Peyer's patch (tissue), 4 donors: ENCODE measurements at regions not wholly inside any gene's neighbourhood (a gene's known extent, or its start where the extent isn't known, plus 50 kb on each side); places are given as distances from the start of the nearest gene placed in this dataset.

Experiments
- DNase-seq, 3 donors: peaks; one replicate each; pipeline ENCODE4 v3.0.0-alpha.2; 2017 to 2019
- H3K27ac ChIP-seq, 4 donors: fragments of 200-600 bp; sonication (generic); one replicate each; pipeline ENCODE4 v1.5.1; 2016 to 2019
- H3K27me3 ChIP-seq, 2 donors: fragments of 200-600 bp; sonication (generic); one replicate each; pipeline ENCODE4 v1.5.1; 2019
- H3K36me3 ChIP-seq, 3 donors: fragments of 200-600 bp; sonication (generic); one replicate each; pipeline ENCODE4 v1.5.1; 2016 to 2019
- H3K4me1 ChIP-seq, 4 donors: fragments of 200-600 bp; sonication (generic); one replicate each; pipeline ENCODE4 v1.5.1; 2016 to 2019
- H3K4me3 ChIP-seq, 4 donors: fragments of 200-600 bp; sonication (generic); 1 replicate in 3 of 4; 2 replicates in 1 of 4; pipeline ENCODE4 v1.5.1; 2016 to 2019; ENCODE audit warnings: mild to moderate bottlenecking in 1 of 4
- H3K9me3 ChIP-seq, 4 donors: fragments of 200-600 bp; sonication (generic); one replicate each; pipeline ENCODE4 v1.5.1; 2016 to 2019; ENCODE audit warnings: mild to moderate bottlenecking in 1 of 4
- CTCF ChIP-seq, 6 experiments: fragments of 450-650 bp in 4 of 6; fragments of 200-600 bp in 2 of 6; sonication (generic) in 1 of 6; IDR thresholded peaks; one replicate each; pipeline ENCODE4 v1.5.1; 2017 to 2019; ENCODE audit warnings: antibody characterized with exemption in 6 of 6, mild to moderate bottlenecking in 3 of 6, moderate library complexity in 1 of 6
- POLR2A ChIP-seq, 2 donors: fragments of 450-650 bp; IDR thresholded peaks; one replicate each; pipeline ENCODE4 v1.5.1; 2017; ENCODE audit warnings: antibody characterized with exemption in 2 of 2, mild to moderate bottlenecking in 2 of 2, moderate library complexity in 2 of 2

- DNase-seq = peak in 1 of 3 donors; percentile 16
- TF ChIP-seq POLR2A (IDR thresholded peaks at IDR 0.05) = no peak
- TF ChIP-seq CTCF (IDR thresholded peaks at IDR 0.05) = no peak
- H3K4me3 ChIP-seq = no peak overlapping the region
- no peaks in the 10 kb centered on the region for H3K27me3 ChIP-seq
- H3K9me3 ChIP-seq = no peaks in the 10 kb centered on the region
- no peaks in the 10 kb centered on the region for H3K36me3 ChIP-seq
- no peak overlapping the region for H3K27ac ChIP-seq
- H3K4me1 ChIP-seq = no peaks in the 10 kb centered on the region
These were observed 206.4 kb upstream of the HDDC2 start for GRCh38 chr6:125507987-125508655.

- no peak for TF ChIP-seq CTCF (IDR thresholded peaks at IDR 0.05)
- TF ChIP-seq POLR2A (IDR thresholded peaks at IDR 0.05) = no peak
- no peaks in the 10 kb centered on the region for H3K4me1 ChIP-seq
These were observed 207.0 kb upstream of the HDDC2 start for GRCh38 chr6:125508793-125509192.

GRCh38 chr6:125509477-125509876 is 207.7 kb upstream of the HDDC2 start:
- DNase-seq = no peak
- Histone ChIP-seq H3K36me3 (no peaks in the 10 kb centered on the region), H3K9me3 (no peaks in the 10 kb centered on the region), H3K27me3 (no peaks in the 10 kb centered on the region), H3K4me3 (no peak overlapping the region), H3K4me1 (no peaks in the 10 kb centered on the region), H3K27ac (no peak overlapping the region)
- TF ChIP-seq CTCF (IDR thresholded peaks at IDR 0.05) = no peak
- no peak for TF ChIP-seq POLR2A (IDR thresholded peaks at IDR 0.05)

More at GRCh38 chr6:125508793-125509192, 207.0 kb upstream of the HDDC2 start:
- no peaks in the 10 kb centered on the region for H3K36me3 ChIP-seq
- DNase-seq = no peak
- H3K4me3 ChIP-seq = no peak overlapping the region
- no peak overlapping the region for H3K27ac ChIP-seq
- H3K9me3 ChIP-seq = no peaks in the 10 kb centered on the region
- H3K27me3 ChIP-seq = no peaks in the 10 kb centered on the region

GRCh38 chr6:125510405-125510804 is 208.6 kb upstream of the HDDC2 start:
- TF ChIP-seq CTCF (IDR thresholded peaks at IDR 0.05) (no peak), POLR2A (IDR thresholded peaks at IDR 0.05) (no peak)
- H3K4me1 ChIP-seq = no peaks in the 10 kb centered on the region
- H3K9me3 ChIP-seq = no peaks in the 10 kb centered on the region
- H3K36me3 ChIP-seq = no peaks in the 10 kb centered on the region
- no peaks in the 10 kb centered on the region for H3K27me3 ChIP-seq
- no peak overlapping the region for H3K4me3 ChIP-seq
- DNase-seq = no peak
- H3K27ac ChIP-seq = no peak overlapping the region

- Histone ChIP-seq H3K4me3 (no peak overlapping the region), H3K27me3 (no peaks in the 10 kb centered on the region), H3K27ac (no peak overlapping the region), H3K36me3 (no peaks in the 10 kb centered on the region), H3K9me3 (no peaks in the 10 kb centered on the region), H3K4me1 (no peaks in the 10 kb centered on the region)
- no peak for DNase-seq
- TF ChIP-seq CTCF (IDR thresholded peaks at IDR 0.05) = no peak
- TF ChIP-seq POLR2A (IDR thresholded peaks at IDR 0.05) = no peak
These were observed 210.1 kb upstream of the HDDC2 start for GRCh38 chr6:125511809-125512396.
